Muscle of leg (tissue), 3 donors: ENCODE measurements at regions not wholly inside any gene's neighbourhood (a gene's known extent, or its start where the extent isn't known, plus 50 kb on each side); places are given as distances from the start of the nearest gene placed in this dataset.

Experiments used
- DNase-seq: peaks from one replicate; pipeline ENCODE4 v3.0.0; 2013
- H3K27ac ChIP-seq: one replicate; pipeline ENCODE4 v1.5.1; 2013; ENCODE audit warnings: mild to moderate bottlenecking, low read length, control low read depth
- H3K27me3 ChIP-seq: one replicate; pipeline ENCODE4 v1.6.1; 2013; ENCODE audit warnings: low read length; ENCODE audit not compliant: control insufficient read depth, insufficient read depth
- H3K36me3 ChIP-seq: one replicate; pipeline ENCODE4 v1.6.1; 2013; ENCODE audit warnings: low read length; ENCODE audit not compliant: control insufficient read depth, insufficient read depth
- H3K4me1 ChIP-seq: one replicate; pipeline ENCODE4 v1.6.1; 2013; ENCODE audit warnings: low read length; ENCODE audit not compliant: control insufficient read depth, insufficient read depth
- H3K4me3 ChIP-seq: one replicate; pipeline ENCODE4 v1.5.1; 2013; ENCODE audit warnings: low read length, control low read depth
- H3K9me3 ChIP-seq: replicated peaks from 2 replicates; pipeline ENCODE4 v1.6.1; 2013; ENCODE audit warnings: low read depth, low read length; ENCODE audit not compliant: control insufficient read depth
- WGBS: methylation state at CpG from one replicate; pipeline ENCODE4 v1.1.5; 2013; ENCODE audit warnings: missing lambda C conversion rate; ENCODE audit not compliant: insufficient coverage; 5-methylcytosine and 5-hydroxymethylcytosine counted together

DNA sequence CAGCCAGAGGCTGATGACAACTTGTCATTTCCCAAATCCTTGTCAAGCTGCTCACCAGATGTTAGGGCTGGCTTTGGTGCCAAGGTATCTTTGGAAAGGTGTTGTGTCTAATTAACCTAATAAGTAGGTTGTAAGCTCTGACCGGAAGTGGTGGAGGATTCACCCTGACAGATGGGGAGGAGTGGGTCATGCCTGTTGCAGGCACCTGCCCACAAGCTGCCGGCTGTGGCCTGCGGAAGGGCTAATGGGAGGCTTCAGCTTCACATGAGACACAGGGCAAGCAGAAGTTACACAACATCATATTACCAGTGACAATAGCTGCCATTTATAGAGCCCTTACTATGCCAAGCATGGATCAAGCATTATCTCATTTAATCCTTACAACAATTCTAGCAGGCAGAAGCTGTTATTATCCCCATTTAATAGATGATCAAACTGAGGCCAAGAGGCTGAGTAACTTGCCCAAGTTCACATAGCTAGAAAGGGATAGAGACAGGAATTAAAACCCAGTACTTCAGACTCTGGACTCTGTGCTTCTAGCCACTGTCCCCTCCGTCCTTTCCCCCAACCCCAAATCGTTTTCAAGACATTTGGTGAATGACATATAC lies 63.1 kb upstream of the DUSP5 start:
- Histone ChIP-seq H3K27me3 (no peaks in the 10 kb centered on the region), H3K27ac (no peak overlapping the region), H3K4me1 (no peaks in the 10 kb centered on the region), H3K4me3 (no peak overlapping the region), H3K9me3 (peaks cover 2% of the 10 kb centered on the region), H3K36me3 (no peaks in the 10 kb centered on the region)
- 63% methylated on average over 1 of the region's 5 CpGs for WGBS
- no peak for DNase-seq

- Histone ChIP-seq H3K27me3 (no peaks in the 10 kb centered on the region), H3K9me3 (peaks cover 2% of the 10 kb centered on the region), H3K4me1 (no peaks in the 10 kb centered on the region), H3K27ac (no peak overlapping the region), H3K4me3 (no peak overlapping the region), H3K36me3 (no peaks in the 10 kb centered on the region)
- no peak for DNase-seq
- 86% methylated on average over 5 of the region's 9 CpGs for WGBS
These were observed 61.0 kb upstream of the DUSP5 start for GRCh38 chr10:110436554-110437350.

GRCh38 chr10:110437351-110437605 lies 60.4 kb upstream of the DUSP5 start:
- peaks cover 2% of the 10 kb centered on the region for H3K9me3 ChIP-seq
- 40% methylated on average over 1 of the region's 3 CpGs for WGBS
- H3K4me1 ChIP-seq: peaks cover 3% of the 10 kb centered on the region
- no peaks in the 10 kb centered on the region for H3K27me3 ChIP-seq
- H3K27ac ChIP-seq: no peak overlapping the region
- no peak overlapping the region for H3K4me3 ChIP-seq
- H3K36me3 ChIP-seq: no peaks in the 10 kb centered on the region
- DNase-seq: no peak

DNA sequence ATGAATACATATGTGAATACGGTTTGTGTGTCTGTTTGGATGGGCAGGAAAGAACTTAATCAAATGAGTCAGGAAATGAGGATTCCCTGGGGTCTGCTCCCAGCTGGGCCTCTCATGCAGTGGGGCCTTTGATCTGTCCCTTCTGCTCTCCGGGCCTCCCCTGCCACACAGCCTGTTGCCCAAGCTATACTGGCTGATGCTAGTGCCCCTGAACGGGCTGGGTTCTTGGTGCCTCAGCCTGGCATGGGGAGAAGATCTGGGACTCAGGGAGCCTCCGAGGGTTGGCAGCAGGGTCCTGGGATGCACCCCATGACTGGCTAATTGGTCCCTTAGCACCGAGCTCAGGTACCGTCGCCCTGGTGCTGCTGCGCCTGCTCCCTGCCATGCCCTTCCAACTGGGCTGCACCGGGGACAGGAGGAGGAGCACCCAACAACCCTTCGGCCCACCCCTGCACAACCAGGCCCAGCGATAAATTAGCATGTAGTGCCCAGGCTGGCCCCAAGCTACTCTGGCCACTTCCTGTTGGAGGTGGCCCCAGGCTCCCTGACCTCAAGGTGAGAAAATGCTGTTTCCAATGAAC lies 59.9 kb upstream of the DUSP5 start:
- Histone ChIP-seq H3K4me1 (peaks cover 3% of the 10 kb centered on the region), H3K27me3 (no peaks in the 10 kb centered on the region), H3K4me3 (no peak overlapping the region), H3K27ac (no peak overlapping the region), H3K9me3 (peaks cover 1% of the 10 kb centered on the region), H3K36me3 (no peaks in the 10 kb centered on the region)
- DNase-seq: no peak
- 83% methylated on average over 9 of the region's 11 CpGs for WGBS

GRCh38 chr10:110442746-110443145 lies 55.0 kb upstream of the DUSP5 start:
- H3K9me3 ChIP-seq: no peaks in the 10 kb centered on the region
- H3K27ac ChIP-seq: no peak overlapping the region
- H3K27me3 ChIP-seq: no peaks in the 10 kb centered on the region
- H3K36me3 ChIP-seq: no peaks in the 10 kb centered on the region
- no peak for DNase-seq
- H3K4me3 ChIP-seq: no peak overlapping the region
- peaks cover 20% of the 10 kb centered on the region for H3K4me1 ChIP-seq
- WGBS: 77% methylated on average over 4 of the region's 4 CpGs

GRCh38 chr10:110443239-110444003 lies 54.3 kb upstream of the DUSP5 start:
- Histone ChIP-seq H3K27me3 (no peaks in the 10 kb centered on the region), H3K4me3 (no peak overlapping the region), H3K27ac (peak overlapping the region; percentile 42), H3K36me3 (no peaks in the 10 kb centered on the region), H3K4me1 (peaks cover 20% of the 10 kb centered on the region), H3K9me3 (no peaks in the 10 kb centered on the region)
- 85% methylated on average over 12 of the region's 12 CpGs for WGBS
- DNase-seq: no peak

- peaks cover 20% of the 10 kb centered on the region for H3K4me1 ChIP-seq
- H3K36me3 ChIP-seq: no peaks in the 10 kb centered on the region
- no peaks in the 10 kb centered on the region for H3K27me3 ChIP-seq
- peak; percentile 81 for DNase-seq
- H3K4me3 ChIP-seq: no peak overlapping the region
- no peak overlapping the region for H3K27ac ChIP-seq
- no peaks in the 10 kb centered on the region for H3K9me3 ChIP-seq
These were observed 53.7 kb upstream of the DUSP5 start for GRCh38 chr10:110444004-110444337.

DNA sequence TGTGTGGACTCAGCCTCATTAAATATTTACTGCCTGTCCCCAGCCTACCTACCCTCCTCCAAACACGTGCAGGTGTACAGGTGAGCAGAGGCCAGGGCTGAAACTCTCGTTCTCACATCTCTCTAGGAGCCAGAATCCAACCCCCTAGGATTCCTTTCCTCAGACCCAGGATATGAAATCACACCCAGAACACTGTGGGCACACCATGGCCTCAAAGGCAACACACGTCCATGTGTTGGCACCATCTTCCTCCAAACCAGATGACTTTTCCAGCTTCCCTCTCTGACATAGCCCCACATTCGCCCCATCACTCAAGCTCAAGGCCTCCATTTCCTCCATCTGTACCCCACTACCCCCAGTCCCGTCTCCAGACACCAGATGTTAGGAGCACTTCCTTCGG lies 51.8 kb upstream of the DUSP5 start:
- Histone ChIP-seq H3K36me3 (no peaks in the 10 kb centered on the region), H3K4me3 (no peak overlapping the region), H3K27ac (no peak overlapping the region), H3K27me3 (no peaks in the 10 kb centered on the region), H3K9me3 (no peaks in the 10 kb centered on the region), H3K4me1 (peaks cover 20% of the 10 kb centered on the region)
- 75% methylated on average over 4 of the region's 6 CpGs for WGBS
- no peak for DNase-seq

DNA sequence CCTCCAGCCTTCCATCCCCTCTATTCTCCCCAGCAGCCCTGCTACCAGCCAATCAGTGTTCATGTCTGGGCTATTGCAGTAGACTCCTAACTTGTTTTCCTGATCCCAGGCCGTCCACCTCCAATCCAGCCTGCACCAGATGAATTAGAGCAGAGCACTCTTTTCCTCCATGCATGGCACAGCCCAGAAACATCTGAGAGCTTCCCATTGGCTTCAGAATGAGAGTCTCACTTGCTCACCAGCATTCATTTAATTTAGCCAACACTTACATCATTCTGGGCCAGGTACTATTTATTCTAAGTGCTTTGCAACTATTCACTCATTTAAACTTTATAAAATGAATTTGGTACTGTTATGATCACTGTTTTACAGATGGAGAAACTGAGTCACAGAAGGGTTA lies 51.4 kb upstream of the DUSP5 start:
- H3K27me3 ChIP-seq: no peaks in the 10 kb centered on the region
- DNase-seq: no peak
- 100% methylated on average over 1 of the region's 1 CpG for WGBS

DNA sequence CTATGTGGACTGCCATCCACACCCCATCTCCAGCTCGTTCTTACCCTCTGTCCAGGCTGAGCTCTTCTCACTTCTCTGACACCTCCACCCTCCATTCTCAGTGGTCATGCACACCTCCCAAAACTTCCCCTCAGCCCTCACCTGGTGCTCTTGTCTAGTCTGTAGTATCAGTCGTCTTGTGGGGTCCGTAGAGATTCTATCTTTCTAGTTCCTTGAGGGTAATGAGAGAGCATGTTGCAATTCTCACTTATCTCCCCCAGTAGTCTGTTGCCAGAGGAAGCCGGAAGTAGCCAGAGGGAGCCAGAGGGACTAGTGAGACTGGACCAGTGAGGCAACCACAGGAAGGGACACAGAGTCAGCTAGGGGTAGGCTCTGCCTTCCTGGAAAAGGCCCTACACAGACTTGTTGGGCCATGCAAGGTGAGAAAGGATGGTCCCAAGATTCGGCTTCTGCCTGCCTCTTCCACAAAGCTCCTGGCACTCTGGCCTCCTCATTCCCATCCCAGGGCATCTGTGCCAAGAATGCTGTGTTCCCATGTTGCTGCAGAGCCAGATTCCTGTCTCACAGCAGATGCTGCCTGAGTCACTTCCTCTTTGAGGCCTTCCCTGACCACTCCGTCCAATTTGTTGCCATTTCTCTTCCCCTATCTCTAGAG lies 50.6 kb upstream of the DUSP5 start:
- H3K4me3 ChIP-seq: no peak overlapping the region
- peaks cover 18% of the 10 kb centered on the region for H3K4me1 ChIP-seq
- DNase-seq: peak; percentile 49
- no peaks in the 10 kb centered on the region for H3K36me3 ChIP-seq
- 68% methylated on average over 4 of the region's 6 CpGs for WGBS
- H3K27ac ChIP-seq: no peak overlapping the region
- no peaks in the 10 kb centered on the region for H3K27me3 ChIP-seq
- H3K9me3 ChIP-seq: no peaks in the 10 kb centered on the region

More for the DNA sequence above, 51.4 kb upstream of the DUSP5 start:
- H3K4me1 ChIP-seq: peaks cover 20% of the 10 kb centered on the region
- H3K4me3 ChIP-seq: no peak overlapping the region
- H3K9me3 ChIP-seq: no peaks in the 10 kb centered on the region
- no peak overlapping the region for H3K27ac ChIP-seq
- no peaks in the 10 kb centered on the region for H3K36me3 ChIP-seq
